K562 (cell line): ENCODE measurements at regions not wholly inside any gene's neighbourhood (a gene's known extent, or its start where the extent isn't known, plus 50 kb on each side); places are given as distances from the start of the nearest gene placed in this dataset.

Source experiments
- BCOR ChIP-seq: fragments of 450-650 bp; IDR thresholded peaks from 2 replicates; pipeline ENCODE4 v1.6.1; 2016
- BMI1 ChIP-seq: fragments of 150-350 bp; IDR thresholded peaks from 2 replicates; pipeline ENCODE4 v1.6.1; 2014; ENCODE audit warnings: low read length
- GTF2E2 ChIP-seq: fragments of 200-800 bp; sonication (Bioruptor generic); IDR thresholded peaks from 2 replicates; pipeline ENCODE4 v1.6.1; 2016; ENCODE audit warnings: missing genetic modification characterization, missing compliant biosample characterization
- NCOR1 ChIP-seq: fragments of 450-650 bp; IDR thresholded peaks from 2 replicates; pipeline ENCODE4 v1.6.1; 2016; ENCODE audit warnings: mild to moderate bottlenecking, moderate library complexity
- NFE2L1 ChIP-seq: fragments of 450-650 bp; IDR thresholded peaks from 2 replicates; pipeline ENCODE4 v1.6.1; 2016; ENCODE audit warnings: missing genetic modification characterization, low read depth, mild to moderate bottlenecking, missing compliant biosample characterization, moderate library complexity, borderline replicate concordance
- NFYB ChIP-seq: IDR thresholded peaks from 2 replicates; pipeline ENCODE4 v1.6.1; 2011; ENCODE audit warnings: mild to moderate bottlenecking, moderate library complexity; ENCODE audit not compliant: insufficient read length; ENCODE audit errors: extremely low read depth
- OTX1 ChIP-seq: fragments of 450-650 bp; formaldehyde crosslinking; IDR thresholded peaks from 2 replicates; pipeline ENCODE4 v1.4.0; 2022; ENCODE audit warnings: mild to moderate bottlenecking
- PHF8 ChIP-seq: fragments of 200-600 bp; sonication (generic); IDR thresholded peaks from 2 replicates; pipeline ENCODE4 v1.6.1; 2012; ENCODE audit warnings: mixed run types, mild to moderate bottlenecking, inconsistent platforms, low read length, moderate library complexity, borderline replicate concordance
- POLR2A ChIP-seq: fragments of 450-650 bp; conservative IDR thresholded peaks from 2 replicates; pipeline ENCODE4 v1.6.1; 2016
- PTBP1 ChIP-seq: fragments of 200-400 bp; formaldehyde crosslinking; IDR thresholded peaks from 2 replicates; pipeline ENCODE4 v1.6.1; 2017; ENCODE audit warnings: low read depth, low read length
- SMAD3 ChIP-seq: fragments of 450-650 bp; formaldehyde crosslinking; conservative IDR thresholded peaks from 2 replicates; pipeline ENCODE4 v1.4.0; 2020; ENCODE audit warnings: mild to moderate bottlenecking
- SMARCB1 ChIP-seq: IDR thresholded peaks from 2 replicates; pipeline ENCODE4 v1.6.1; 2011; ENCODE audit warnings: improper control_type of control experiment, low read depth; ENCODE audit not compliant: insufficient read length
- ZBTB33 ChIP-seq: sonication (generic); formaldehyde crosslinking; IDR thresholded peaks from 2 replicates; pipeline ENCODE4 v1.8.1; 2023; ENCODE audit warnings: mild to moderate bottlenecking, missing genetic modification reagents
- ZFP36 ChIP-seq: fragments of 150-350 bp; IDR thresholded peaks from 2 replicates; pipeline ENCODE4 v1.6.1; 2018; ENCODE audit warnings: low read length, low read depth; ENCODE audit not compliant: partially characterized antibody
- ZNF282 ChIP-seq: sonication (generic); formaldehyde crosslinking; IDR thresholded peaks from 2 replicates; pipeline ENCODE4 v1.8.1; 2023; ENCODE audit warnings: missing genetic modification reagents
- ZNF740 ChIP-seq, 3 experiments: fragments of 200-800 bp in 1 of 3; sonication (Bioruptor generic) in 1 of 3; sonication (generic) in 1 of 3; formaldehyde crosslinking in 1 of 3; IDR thresholded peaks; 2 replicates each; pipeline versions ENCODE4 v1.6.1 to v1.8.0; 2016 to 2022; ENCODE audit warnings: mild to moderate bottlenecking in 2 of 3, missing compliant biosample characterization in 2 of 3, missing genetic modification characterization in 2 of 3, missing genetic modification reagents in 1 of 3
- ZNF76 ChIP-seq: fragments of 250-450 bp; sonication (Bioruptor Pico); IDR thresholded peaks from 2 replicates; pipeline ENCODE4 v1.4.0; 2020; ENCODE audit warnings: mild to moderate bottlenecking, moderate library complexity, borderline replicate concordance
- TF ChIP-seq, protein P1 (sequence below): fragments of 250-450 bp; sonication (Bioruptor Pico); IDR thresholded peaks from 2 replicates; pipeline ENCODE4 v1.8.0; 2022; ENCODE audit warnings: moderate library complexity, mild to moderate bottlenecking, inconsistent platforms
- TF ChIP-seq, protein P2 (sequence below): sonication (generic); formaldehyde crosslinking; IDR thresholded peaks from 2 replicates; pipeline ENCODE4 v1.8.0; 2022; ENCODE audit warnings: mild to moderate bottlenecking, missing genetic modification reagents, borderline replicate concordance
- TF ChIP-seq, protein P3 (sequence below): fragments of 250-450 bp; sonication (Bioruptor Pico); IDR thresholded peaks from 2 replicates; pipeline ENCODE4 v1.4.0; 2020; ENCODE audit warnings: mild to moderate bottlenecking, moderate library complexity

DNA sequence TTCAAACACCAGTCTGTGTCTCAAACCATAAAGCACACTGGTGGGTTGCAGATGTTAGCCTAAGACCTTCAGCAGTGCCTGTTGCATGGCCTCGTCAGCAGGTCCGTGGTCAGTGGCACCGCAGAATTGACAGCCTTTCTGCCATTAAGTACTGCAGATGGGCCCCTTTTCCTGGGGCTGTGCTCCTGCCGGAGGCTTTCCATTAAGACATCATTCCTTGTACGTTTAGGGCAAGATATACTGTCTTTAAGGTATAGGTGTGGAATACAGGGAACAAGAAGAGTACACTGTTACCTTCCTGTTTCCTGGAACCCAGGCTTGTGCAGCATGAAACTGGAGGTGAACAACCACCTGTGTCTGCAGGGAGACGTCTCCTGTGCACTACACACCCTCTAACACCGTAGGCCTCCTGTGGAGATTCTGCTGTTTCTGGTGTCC is 67.9 kb upstream of the WDR1 start (continued):
- TF ChIP-seq PTBP1 (no peak), NCOR1 (no peak), ZNF282 (CRISPR knock-in tag) (no peak), ZBTB33 (no peak), SMARCB1 (no peak), PHF8 (no peak; the same call in 1 of the 2 replicates), ZNF740 (CRISPR knock-in tag; IDR thresholded peaks at IDR 0.05) (no peak), ZNF740 (tag; IDR thresholded peaks at IDR 0.05) (no peak), NFE2L1 (tag) (no peak), ZNF76 (no peak), POLR2A (no peak), BMI1 (no peak), OTX1 (0 out of 2 replicates have a peak, but pooled peaks have one; percentile 8), SMAD3 (CRISPR knock-in tag) (0 out of 2 replicates have a peak, but pooled peaks have one; percentile 36), NFYB (no peak), BCOR (no peak), ZFP36 (no peak), GTF2E2 (tag) (no peak)
- TF ChIP-seq, protein P1, sequence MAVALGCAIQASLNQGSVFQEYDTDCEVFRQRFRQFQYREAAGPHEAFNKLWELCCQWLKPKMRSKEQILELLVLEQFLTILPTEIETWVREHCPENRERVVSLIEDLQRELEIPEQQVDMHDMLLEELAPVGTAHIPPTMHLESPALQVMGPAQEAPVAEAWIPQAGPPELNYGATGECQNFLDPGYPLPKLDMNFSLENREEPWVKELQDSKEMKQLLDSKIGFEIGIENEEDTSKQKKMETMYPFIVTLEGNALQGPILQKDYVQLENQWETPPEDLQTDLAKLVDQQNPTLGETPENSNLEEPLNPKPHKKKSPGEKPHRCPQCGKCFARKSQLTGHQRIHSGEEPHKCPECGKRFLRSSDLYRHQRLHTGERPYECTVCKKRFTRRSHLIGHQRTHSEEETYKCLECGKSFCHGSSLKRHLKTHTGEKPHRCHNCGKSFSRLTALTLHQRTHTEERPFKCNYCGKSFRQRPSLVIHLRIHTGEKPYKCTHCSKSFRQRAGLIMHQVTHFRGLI: 0 out of 2 replicates have a peak, but pooled peaks have one; percentile 41
- TF ChIP-seq, protein P2, sequence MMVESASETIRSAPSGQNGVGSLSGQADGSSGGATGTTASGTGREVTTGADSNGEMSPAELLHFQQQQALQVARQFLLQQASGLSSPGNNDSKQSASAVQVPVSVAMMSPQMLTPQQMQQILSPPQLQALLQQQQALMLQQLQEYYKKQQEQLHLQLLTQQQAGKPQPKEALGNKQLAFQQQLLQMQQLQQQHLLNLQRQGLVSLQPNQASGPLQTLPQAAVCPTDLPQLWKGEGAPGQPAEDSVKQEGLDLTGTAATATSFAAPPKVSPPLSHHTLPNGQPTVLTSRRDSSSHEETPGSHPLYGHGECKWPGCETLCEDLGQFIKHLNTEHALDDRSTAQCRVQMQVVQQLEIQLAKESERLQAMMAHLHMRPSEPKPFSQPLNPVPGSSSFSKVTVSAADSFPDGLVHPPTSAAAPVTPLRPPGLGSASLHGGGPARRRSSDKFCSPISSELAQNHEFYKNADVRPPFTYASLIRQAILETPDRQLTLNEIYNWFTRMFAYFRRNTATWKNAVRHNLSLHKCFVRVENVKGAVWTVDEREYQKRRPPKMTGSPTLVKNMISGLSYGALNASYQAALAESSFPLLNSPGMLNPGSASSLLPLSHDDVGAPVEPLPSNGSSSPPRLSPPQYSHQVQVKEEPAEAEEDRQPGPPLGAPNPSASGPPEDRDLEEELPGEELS (CRISPR knock-in tag): no peak
- TF ChIP-seq, protein P3, sequence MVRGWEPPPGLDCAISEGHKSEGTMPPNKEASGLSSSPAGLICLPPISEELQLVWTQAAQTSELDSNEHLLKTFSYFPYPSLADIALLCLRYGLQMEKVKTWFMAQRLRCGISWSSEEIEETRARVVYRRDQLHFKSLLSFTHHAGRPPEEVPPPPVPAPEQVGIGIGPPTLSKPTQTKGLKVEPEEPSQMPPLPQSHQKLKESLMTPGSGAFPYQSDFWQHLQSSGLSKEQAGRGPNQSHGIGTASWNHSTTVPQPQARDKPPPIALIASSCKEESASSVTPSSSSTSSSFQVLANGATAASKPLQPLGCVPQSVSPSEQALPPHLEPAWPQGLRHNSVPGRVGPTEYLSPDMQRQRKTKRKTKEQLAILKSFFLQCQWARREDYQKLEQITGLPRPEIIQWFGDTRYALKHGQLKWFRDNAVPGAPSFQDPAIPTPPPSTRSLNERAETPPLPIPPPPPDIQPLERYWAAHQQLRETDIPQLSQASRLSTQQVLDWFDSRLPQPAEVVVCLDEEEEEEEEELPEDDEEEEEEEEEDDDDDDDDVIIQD (CRISPR knock-in tag): no peak
